Activated CD4-positive, CD25-positive, alpha-beta regulatory T cell treated with anti-CD3 and anti-CD28 coated beads, Interleukin-2, amount 50 U/mL, for 24 hours (primary cell): ENCODE measurements at regions not wholly inside any gene's neighbourhood (a gene's known extent, or its start where the extent isn't known, plus 50 kb on each side); places are given as distances from the start of the nearest gene placed in this dataset.

ENCODE experiments used
- ATAC-seq, 2 donors: fragments of 150-1000 bp; cut with Tn5 transposase; one replicate each; pipeline ENCODE4 v1.10.0; 2021; ENCODE audit warnings: mild to moderate bottlenecking in 1 of 2, moderate library complexity in 1 of 2

GRCh38 chr5:143557061-143557818 is 153.8 kb upstream of the NR3C1 start:
- ATAC-seq, result peak; percentile 68

- ATAC-seq, result no peak
Measured at GRCh38 chr5:143554918-143555477, 151.5 kb upstream of the NR3C1 start.

DNA sequence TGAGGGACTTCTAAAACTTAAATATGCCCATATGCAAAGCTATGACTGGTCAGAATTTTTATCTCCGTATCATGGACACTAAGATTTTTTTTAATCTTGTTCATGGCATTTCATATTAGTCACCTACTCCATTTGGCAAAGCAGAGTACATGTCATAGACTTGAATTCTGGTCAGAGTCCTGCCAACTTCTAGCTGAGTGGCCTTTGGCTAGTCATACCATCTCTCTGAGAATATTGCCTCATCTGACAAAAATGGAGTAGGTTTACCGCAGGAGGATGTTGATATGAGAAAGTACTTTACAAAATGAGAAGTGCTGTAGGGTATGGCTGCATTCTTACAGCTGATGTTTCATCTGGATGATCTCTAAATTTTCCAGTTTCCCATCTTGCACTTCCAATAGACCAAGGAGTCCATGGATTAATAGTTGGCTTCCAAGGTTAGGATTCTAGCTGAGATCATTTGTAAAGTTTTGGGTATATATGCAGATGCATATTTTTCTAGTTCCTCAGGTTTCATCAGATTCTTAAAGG is 150.8 kb upstream of the NR3C1 start:
- ATAC-seq, result no peak

- no peak for ATAC-seq
Measured at GRCh38 chr5:143552680-143553079, 149.2 kb upstream of the NR3C1 start.

- no peak for ATAC-seq
Measured at GRCh38 chr5:143551820-143552251, 148.3 kb upstream of the NR3C1 start.

- ATAC-seq, result no peak
Measured at GRCh38 chr5:143550986-143551630, 147.6 kb upstream of the NR3C1 start.

GRCh38 chr5:143547342-143547741 is 143.9 kb upstream of the NR3C1 start:
- no peak for ATAC-seq

- no peak for ATAC-seq
Measured at GRCh38 chr5:143546394-143546793, 142.9 kb upstream of the NR3C1 start.

- ATAC-seq, result no peak
Measured at GRCh38 chr5:143544606-143545005, 141.1 kb upstream of the NR3C1 start.

- no peak for ATAC-seq
Measured at GRCh38 chr5:143543358-143544255, 140.1 kb upstream of the NR3C1 start.

GRCh38 chr5:143542798-143543144 is 139.3 kb upstream of the NR3C1 start:
- ATAC-seq, result no peak

GRCh38 chr5:143541943-143542797 is 138.7 kb upstream of the NR3C1 start:
- ATAC-seq, result no peak

DNA sequence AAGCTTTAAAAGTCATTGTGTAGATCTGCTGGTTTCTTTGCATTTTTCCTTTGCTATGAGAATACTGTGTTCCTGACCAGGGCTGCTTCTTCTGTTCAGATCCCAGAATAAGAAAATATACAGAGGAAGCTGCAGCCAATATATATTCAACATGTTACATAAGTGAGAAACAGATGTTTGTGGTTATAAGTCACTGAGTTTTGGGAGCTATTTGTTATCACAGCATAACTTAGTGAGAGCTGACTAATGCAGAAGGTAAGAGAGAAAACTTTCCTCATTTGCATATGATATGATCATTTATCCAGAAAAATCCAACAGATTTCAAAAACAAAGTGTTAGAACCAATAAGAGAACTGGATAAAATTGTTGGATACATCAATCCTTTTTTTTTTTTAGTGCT is 136.3 kb upstream of the NR3C1 start:
- ATAC-seq, result no peak

- ATAC-seq, result no peak
Measured at GRCh38 chr5:143537056-143537455, 133.6 kb upstream of the NR3C1 start.

DNA sequence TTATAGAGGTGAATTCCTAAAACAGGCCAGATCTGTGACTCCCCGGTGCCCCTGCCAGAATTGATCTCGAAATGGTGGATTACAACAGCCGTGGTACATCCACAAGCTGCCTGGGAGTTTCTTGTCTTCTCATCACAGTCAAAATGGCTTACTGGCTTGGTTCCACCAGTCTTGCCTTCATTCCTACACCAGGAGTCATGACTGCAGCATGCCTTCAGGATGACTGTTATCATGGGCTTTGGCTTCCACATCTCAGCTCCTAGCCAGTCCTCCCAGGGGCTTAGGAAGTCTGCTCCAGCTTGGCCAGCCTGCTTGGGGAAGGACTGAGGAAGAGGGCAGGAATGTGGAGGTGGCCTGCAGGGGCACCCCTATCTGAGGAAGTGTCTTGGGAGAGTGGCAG is 132.9 kb upstream of the NR3C1 start:
- no peak for ATAC-seq

DNA sequence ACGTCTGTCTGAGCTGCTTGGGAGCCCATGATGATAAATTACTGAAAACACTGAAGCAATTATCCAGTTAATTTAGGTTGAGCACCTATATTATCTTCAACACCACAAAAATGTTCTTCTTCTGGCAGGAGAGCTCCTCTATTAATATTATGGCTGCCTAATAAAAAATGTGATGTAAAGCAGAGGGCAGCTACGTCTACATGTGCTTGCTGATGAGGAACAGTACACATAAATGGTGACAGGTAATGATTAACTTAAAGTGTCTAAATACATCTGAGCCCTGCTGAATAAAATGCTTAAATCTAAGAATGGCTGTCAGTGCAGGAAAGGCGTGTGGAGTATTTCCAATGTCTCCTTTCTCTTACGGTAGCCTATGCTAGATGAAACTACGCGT is 131.3 kb upstream of the NR3C1 start:
- ATAC-seq, result no peak

GRCh38 chr5:143533978-143534760 is 130.7 kb upstream of the NR3C1 start:
- no peak for ATAC-seq

- ATAC-seq, result no peak
Measured at GRCh38 chr5:143533475-143533874, 130.0 kb upstream of the NR3C1 start.

DNA sequence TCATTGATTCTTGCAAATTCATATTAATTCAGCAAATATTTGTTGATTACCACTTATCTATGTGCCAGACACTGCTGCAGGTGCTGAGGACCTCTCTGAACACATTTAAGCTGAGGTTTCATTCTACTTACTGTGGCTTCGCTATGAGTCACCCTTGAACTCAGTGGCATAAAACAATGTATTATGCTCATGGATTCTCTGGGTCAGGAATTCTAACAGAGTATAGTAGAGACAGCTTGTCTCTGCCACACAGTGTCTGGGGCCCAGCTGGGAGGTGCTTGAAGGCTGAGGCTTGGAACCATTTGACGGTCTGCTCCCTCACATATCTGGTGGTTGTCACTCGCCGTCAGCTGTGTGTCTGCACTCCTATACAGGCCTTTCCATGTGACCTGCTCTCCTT is 124.3 kb upstream of the NR3C1 start:
- ATAC-seq, result no peak

- no peak for ATAC-seq
Measured at GRCh38 chr5:143525176-143525575, 121.7 kb upstream of the NR3C1 start.

- no peak for ATAC-seq
Measured at GRCh38 chr5:143524338-143524945, 121.0 kb upstream of the NR3C1 start.
